ENCODE measurements at regions not wholly inside any gene's neighbourhood (a gene's known extent, or its start where the extent isn't known, plus 50 kb on each side); places are given as distances from the start of the nearest gene placed in this dataset.

DNA sequence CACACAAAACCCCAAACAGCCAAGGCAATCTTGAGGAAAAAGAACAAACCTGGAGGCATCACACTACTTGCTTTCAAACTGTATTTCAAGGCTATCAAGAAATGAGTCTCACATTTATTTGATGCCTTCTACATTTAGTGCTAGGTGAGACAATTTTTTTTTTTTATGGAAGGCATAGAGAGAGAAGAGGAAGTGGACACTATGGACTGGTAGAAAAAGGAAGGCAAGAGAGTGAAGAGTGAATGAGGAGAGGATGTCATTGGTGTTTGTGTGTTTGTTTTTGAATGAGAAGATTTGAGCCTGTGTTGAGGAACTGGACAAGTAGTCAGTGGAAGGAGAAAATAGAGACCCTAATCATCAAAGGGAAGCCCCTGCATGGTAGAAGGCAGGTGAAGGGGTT, 182.0 kb upstream of the JAG1 start:
- Mint-ChIP-seq H3K36me3 (ENCODE audit: low read depth) (no peaks in the 10 kb centered on the region), H3K9me3 (no peaks in the 10 kb centered on the region), H3K27me3 (no peaks in the 10 kb centered on the region), H3K4me1 (ENCODE audit: low read depth) (no peaks in the 10 kb centered on the region), H3K27ac (no peak overlapping the region), H3K4me3 (no peak overlapping the region)
- DNase-seq = no peak

DNA sequence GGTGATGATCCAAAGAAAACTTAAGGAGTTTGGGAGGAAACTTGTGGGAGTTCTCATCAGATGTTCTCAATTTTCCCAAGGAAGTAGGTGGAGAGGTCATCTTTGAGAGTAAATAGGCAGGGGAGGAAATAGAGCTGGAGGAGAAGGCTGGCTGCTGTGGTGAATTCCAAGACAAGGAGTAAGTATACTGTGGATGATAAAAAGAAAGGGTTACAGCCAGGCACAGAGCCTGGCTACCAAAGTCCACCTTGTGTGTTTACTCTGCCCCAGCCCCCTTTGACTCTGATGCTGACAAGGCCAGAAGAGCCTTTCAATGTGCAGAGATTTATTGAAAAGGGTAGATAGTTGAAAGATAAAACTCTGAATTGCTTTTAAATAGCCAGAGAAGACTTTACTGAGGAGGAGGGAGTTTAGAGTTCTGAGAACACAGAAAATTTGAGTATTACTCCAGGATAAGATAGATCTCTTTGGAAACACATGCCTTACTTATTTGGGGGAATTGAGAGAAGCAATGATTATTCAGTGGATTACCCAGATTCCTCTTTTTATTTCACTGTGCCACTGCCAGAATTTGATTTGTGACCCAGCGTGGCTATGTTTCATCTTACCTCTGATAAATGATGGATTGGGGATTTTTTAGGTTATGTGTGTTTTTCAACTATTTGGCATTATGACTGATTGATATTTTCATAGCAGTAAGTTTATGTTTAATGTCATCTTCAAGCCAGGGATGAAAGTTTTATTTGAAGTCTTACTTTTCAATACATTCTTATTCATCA, 182.6 kb upstream of the JAG1 start:
- H3K36me3 Mint-ChIP-seq (ENCODE audit: low read depth) = no peaks in the 10 kb centered on the region
- H3K27ac Mint-ChIP-seq = no peak overlapping the region
- H3K27me3 Mint-ChIP-seq = no peaks in the 10 kb centered on the region

DNA sequence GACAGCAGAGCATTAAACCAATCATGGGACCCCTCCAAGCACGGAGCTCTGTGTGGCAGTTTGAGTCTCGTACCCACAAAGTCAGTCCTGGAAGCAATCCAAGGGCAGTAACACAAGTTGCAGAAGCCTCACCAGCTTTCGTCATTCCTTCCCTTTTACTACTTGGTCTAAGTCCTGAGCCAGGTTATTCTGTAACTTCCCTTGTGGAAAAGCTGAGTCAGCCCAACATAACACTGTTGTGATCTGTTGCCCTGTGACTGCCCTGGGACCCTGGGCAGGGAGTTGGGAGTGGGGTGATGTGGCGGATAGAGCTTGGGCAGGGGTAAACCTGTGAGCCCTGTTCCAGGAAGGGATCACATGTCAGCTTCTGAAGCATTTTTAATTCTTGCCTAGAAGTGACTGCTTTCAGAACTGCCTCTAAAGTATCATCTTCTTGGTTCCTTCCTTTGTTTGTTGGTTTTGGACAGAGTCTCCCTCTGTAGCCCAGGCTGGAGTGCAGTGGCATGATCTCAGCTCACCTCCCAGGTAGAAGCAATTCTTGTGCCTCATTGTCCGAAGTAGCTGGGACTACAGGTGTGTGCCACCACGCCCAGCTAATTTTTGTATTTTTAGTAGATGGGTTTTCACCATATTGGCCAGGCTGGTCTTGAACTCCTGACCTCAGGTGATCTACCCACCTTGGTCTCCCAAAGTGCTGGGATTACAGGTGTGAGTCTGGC, 183.7 kb upstream of the JAG1 start:
- Mint-ChIP-seq H3K4me1 (ENCODE audit: low read depth) (no peaks in the 10 kb centered on the region), H3K27ac (no peak overlapping the region), H3K27me3 (no peaks in the 10 kb centered on the region), H3K4me3 (no peak overlapping the region), H3K36me3 (ENCODE audit: low read depth) (no peaks in the 10 kb centered on the region), H3K9me3 (no peaks in the 10 kb centered on the region)
- no peak for DNase-seq

More for the DNA sequence above, 182.6 kb upstream of the JAG1 start:
- no peak for DNase-seq
- no peaks in the 10 kb centered on the region for H3K4me1 Mint-ChIP-seq (ENCODE audit: low read depth)
- H3K4me3 Mint-ChIP-seq = no peak overlapping the region
- H3K9me3 Mint-ChIP-seq = no peaks in the 10 kb centered on the region

DNA sequence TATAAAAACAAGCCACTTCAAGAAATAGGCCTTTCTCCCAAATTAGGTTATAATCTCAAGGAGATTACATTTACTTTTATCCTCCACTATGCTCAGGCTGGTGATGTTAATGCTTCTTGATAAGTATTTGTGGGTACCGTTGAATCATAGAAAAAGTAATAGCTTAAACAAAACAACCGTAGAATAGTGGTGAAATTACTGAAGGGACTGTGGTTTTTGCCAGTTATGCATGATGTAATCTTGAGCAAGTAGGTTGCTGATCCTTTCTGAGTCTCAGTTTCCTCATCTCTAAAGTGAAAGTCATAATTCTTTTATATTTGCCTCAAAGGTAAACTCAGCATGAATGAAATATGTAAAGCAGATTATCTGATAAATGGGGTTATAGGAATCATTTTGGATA, 187.3 kb upstream of the JAG1 start:
- Mint-ChIP-seq H3K9me3 (no peaks in the 10 kb centered on the region), H3K36me3 (ENCODE audit: low read depth) (no peaks in the 10 kb centered on the region), H3K27ac (no peak overlapping the region), H3K4me1 (ENCODE audit: low read depth) (no peaks in the 10 kb centered on the region), H3K27me3 (no peaks in the 10 kb centered on the region), H3K4me3 (no peak overlapping the region)
- no peak for DNase-seq

DNA sequence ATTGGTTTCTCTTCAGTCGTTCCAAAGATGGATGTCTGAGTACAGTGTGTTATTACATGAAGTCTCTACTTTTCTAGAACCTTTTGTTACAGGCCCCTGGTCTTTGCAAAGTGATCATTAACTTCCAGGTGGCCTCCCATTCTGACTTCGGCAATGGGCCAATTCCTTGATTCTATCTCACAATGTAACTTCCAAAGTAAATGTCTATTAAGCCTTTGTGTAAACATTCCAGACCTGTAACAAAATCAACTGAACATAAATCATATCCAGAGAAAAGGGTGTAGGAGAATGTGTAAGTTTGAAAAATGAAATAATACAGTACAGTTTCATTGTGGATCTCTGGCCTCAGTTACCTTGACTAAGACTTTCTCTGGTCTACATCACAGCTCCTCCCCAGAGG, 187.8 kb upstream of the JAG1 start:
- no peaks in the 10 kb centered on the region for H3K36me3 Mint-ChIP-seq (ENCODE audit: low read depth)
- DNase-seq = no peak
- no peaks in the 10 kb centered on the region for H3K9me3 Mint-ChIP-seq
- H3K27me3 Mint-ChIP-seq = no peaks in the 10 kb centered on the region
- no peak overlapping the region for H3K4me3 Mint-ChIP-seq
- H3K4me1 Mint-ChIP-seq (ENCODE audit: low read depth) = no peaks in the 10 kb centered on the region
- H3K27ac Mint-ChIP-seq = no peak overlapping the region

DNA sequence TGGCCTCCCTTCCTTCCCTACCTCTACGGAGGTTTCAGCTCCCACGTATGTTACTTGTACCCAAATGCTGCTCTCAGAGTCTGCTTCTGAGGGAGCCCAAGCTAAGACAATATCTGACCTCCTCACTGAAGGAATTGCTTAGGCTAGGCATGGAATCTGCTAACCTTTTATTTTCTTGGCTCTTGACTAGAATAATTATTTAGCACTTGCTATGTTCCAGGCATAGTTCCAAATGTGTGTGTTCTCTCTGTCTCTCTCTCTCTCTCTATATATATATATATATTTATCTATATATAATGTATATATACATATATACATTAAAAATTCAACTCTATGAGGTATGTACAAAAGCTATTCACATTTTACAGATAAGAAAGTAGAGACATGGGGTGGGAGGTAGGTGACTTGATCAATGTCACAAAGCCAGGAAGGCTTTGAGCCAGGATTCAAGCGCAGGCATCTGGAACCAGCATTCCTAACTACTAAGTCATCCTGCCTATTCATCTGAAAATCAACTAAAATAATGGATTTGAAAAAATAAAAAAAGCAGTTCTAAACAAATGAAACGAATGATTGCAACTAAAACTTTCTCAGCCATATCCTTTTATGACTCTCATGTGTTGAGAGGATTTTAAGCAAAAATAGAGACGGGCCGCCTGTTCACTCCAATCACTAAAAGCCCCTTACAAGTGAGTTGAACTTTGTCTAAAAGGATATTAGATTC, 189.7 kb upstream of the JAG1 start:
- H3K9me3 Mint-ChIP-seq = no peaks in the 10 kb centered on the region
- no peak for DNase-seq
- no peaks in the 10 kb centered on the region for H3K36me3 Mint-ChIP-seq (ENCODE audit: low read depth)
- no peak overlapping the region for H3K27ac Mint-ChIP-seq
- no peaks in the 10 kb centered on the region for H3K27me3 Mint-ChIP-seq
- H3K4me3 Mint-ChIP-seq = no peak overlapping the region
- no peaks in the 10 kb centered on the region for H3K4me1 Mint-ChIP-seq (ENCODE audit: low read depth)

DNA sequence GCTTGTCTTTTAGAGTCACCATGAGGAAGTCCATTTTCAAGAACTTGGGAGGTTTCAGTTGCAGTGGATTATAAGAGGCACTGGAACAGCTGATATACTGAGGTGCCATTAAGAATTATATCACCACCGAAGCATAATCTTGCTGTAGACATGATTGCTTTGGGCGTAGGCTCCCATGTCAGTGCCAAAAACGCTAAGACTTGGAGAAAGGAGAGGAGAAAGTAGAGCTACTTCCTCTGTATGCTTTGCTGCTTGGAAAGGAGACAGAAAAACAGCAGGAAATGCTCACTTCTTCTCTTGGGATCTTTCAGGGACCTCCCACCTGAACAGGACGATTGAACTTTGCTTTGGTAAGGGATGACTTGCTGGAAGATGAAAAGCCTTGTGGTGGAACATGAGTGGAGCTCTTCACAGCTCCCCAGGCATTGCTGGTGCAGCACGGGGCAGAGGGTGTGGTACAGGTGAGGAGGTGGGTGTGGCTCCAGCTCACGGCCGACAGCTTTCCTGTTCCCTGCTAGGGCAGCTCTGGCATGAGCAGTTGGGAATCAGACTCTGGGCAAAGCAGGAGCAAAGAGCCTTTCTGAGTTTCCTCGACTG, 190.4 kb upstream of the JAG1 start:
- Mint-ChIP-seq H3K4me3 (no peak overlapping the region), H3K27me3 (no peaks in the 10 kb centered on the region), H3K9me3 (no peaks in the 10 kb centered on the region), H3K4me1 (ENCODE audit: low read depth) (no peaks in the 10 kb centered on the region), H3K36me3 (ENCODE audit: low read depth) (no peaks in the 10 kb centered on the region), H3K27ac (no peak overlapping the region)
- no peak for DNase-seq

DNA sequence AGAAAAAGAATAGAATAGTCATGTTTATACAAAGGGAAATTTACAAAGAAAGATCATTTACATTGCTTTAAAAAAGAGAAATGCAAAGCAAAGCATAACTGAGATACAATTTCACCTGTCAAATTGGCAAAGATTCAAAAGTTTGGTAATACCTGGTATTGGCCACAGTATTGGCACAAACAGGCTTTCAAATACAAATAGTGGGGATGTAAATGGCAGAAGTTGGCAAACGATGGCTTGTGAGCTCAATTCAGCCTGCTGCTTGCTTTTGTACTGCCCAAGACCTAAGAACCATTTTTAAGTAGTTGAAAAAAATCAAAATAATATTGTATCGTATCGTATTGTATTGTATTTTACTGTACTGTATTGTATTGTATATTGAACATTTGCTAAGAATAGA, 194.5 kb upstream of the JAG1 start:
- Mint-ChIP-seq H3K27me3 (no peaks in the 10 kb centered on the region), H3K27ac (no peak overlapping the region), H3K4me3 (no peak overlapping the region), H3K9me3 (no peaks in the 10 kb centered on the region), H3K36me3 (ENCODE audit: low read depth) (no peaks in the 10 kb centered on the region), H3K4me1 (ENCODE audit: low read depth) (no peaks in the 10 kb centered on the region)
- DNase-seq = no peak

DNA sequence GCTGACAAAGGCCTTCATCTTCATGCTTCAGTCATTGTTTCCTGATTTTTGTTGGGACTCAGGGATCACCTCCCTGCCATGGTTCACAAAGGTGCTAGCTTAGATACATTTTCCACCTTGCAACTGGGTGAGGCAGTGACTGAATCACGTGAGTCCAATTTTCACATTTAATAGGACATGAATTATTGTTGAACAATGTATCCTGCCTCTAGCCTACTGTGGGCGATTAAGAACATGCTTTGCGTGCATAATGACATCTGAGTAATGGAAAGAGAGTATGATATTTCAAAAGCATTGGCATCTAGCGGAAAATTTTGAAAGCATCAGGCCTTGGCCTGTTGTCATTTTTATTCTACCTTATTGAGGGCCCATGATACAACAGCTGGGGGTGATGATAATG, 199.2 kb upstream of the JAG1 start:
- Mint-ChIP-seq H3K4me1 (ENCODE audit: low read depth) (no peaks in the 10 kb centered on the region), H3K9me3 (no peaks in the 10 kb centered on the region), H3K4me3 (no peak overlapping the region), H3K27ac (no peak overlapping the region), H3K27me3 (no peaks in the 10 kb centered on the region), H3K36me3 (ENCODE audit: low read depth) (no peaks in the 10 kb centered on the region)
- DNase-seq = no peak

DNA sequence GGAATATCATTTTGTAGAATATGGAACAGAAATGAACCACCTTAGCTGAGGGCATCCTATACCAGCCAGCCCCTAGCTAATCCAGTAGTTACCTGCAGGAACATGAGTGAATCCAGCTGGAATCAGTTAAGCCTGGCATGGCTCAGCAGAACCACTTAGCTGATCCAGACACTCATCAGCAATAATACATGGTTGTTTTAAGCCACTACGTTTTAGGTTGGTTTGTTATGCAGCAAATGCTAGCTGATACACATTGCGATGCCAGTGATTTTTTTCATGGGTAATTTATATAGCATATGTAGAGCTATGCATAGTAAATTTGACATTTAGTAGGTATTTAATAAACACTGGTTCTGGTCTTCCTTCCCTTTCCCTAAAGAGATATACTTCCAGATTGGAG, 201.9 kb upstream of the JAG1 start:
- H3K4me3 Mint-ChIP-seq = no peak overlapping the region
- DNase-seq = no peak
- no peaks in the 10 kb centered on the region for H3K4me1 Mint-ChIP-seq (ENCODE audit: low read depth)
- no peak overlapping the region for H3K27ac Mint-ChIP-seq
- no peaks in the 10 kb centered on the region for H3K36me3 Mint-ChIP-seq (ENCODE audit: low read depth)
- H3K9me3 Mint-ChIP-seq = no peaks in the 10 kb centered on the region
- H3K27me3 Mint-ChIP-seq = no peaks in the 10 kb centered on the region

DNA sequence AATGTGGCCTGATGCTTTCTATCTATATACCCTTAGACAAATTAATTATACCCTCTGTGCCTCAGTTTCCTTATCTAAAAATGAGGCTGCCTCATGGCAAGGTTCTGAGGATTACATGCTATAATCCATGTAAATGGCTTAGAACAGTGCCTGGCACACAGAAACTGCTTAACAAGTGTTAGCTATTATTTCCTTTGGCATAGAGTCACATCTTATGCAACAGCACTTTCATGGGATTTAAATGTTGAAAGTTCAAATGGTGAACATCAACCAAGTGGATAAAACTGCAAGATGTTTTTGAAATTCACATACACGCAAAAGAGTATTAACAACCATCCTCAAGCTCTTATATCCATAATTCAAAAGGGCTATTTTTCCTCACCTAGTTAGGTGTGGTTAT, 202.8 kb upstream of the JAG1 start:
- Mint-ChIP-seq H3K27ac (no peak overlapping the region), H3K4me1 (ENCODE audit: low read depth) (no peaks in the 10 kb centered on the region), H3K27me3 (no peaks in the 10 kb centered on the region), H3K36me3 (ENCODE audit: low read depth) (no peaks in the 10 kb centered on the region), H3K4me3 (no peak overlapping the region), H3K9me3 (no peaks in the 10 kb centered on the region)
- DNase-seq = no peak

DNA sequence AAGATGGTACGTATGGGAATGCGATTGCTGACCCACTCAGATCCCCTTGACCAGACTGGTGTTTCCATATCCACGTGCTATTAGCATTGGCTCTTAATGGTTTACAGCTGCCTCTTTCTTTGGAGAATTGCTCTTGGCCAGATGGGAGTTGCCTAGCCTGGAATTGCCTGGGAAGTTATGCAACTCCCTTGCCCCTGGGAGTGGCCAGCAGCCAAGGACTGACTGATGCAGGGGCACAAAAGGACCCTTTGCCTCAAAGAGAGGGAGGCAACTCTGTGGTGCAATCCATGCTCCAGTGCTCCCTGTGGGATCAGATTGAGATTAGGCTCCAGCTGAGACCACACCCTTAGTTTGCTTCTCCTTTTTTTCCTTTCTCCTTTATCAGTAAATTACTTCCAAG, 203.5 kb upstream of the JAG1 start:
- no peaks in the 10 kb centered on the region for H3K9me3 Mint-ChIP-seq
- H3K4me1 Mint-ChIP-seq (ENCODE audit: low read depth) = no peaks in the 10 kb centered on the region
- no peaks in the 10 kb centered on the region for H3K27me3 Mint-ChIP-seq
- DNase-seq = no peak
- no peaks in the 10 kb centered on the region for H3K36me3 Mint-ChIP-seq (ENCODE audit: low read depth)
- no peak overlapping the region for H3K4me3 Mint-ChIP-seq
- no peak overlapping the region for H3K27ac Mint-ChIP-seq

DNA sequence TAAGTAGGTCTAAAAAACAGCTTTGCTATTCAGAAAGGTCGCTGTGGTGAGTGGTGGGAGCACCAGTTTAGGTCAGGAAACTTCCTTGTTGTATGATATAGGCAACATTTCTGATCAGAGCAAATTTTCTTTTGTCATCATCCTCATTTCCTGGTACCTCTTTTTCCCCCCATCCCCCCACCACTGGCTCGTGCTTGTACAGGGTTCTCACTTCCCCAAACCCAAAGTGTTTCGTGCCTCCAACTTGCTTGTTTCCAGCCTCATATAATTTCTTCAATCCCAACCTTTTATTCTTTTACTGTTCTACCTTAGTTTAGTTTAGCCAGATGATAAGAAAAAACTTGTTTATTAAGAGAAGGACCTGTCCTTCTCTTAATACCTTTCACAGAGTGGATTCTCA, 209.4 kb upstream of the JAG1 start:
- no peaks in the 10 kb centered on the region for H3K9me3 Mint-ChIP-seq
- no peak overlapping the region for H3K27ac Mint-ChIP-seq
- no peaks in the 10 kb centered on the region for H3K36me3 Mint-ChIP-seq (ENCODE audit: low read depth)
- no peak overlapping the region for H3K4me3 Mint-ChIP-seq
- DNase-seq = no peak
- H3K27me3 Mint-ChIP-seq = no peaks in the 10 kb centered on the region
- no peaks in the 10 kb centered on the region for H3K4me1 Mint-ChIP-seq (ENCODE audit: low read depth)

DNA sequence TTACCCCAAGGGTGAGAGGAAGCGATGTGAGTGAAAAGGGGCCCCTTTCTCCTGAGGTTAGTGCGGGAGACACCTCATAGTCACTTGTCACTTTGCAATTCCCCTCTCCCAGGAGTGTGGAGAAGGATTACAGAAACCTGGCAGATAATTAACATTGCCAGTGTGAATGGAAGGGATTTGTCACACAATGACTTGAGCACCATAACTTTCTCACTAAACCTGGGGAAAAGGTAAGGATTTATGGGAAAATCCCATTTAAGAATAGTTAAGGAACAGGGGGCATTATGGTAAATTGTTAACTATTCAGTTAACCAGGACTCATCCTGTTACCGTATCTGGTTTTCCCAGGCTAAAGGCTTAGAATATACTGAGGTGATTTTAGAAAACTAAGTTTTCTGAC, 219.5 kb upstream of the JAG1 start:
- Mint-ChIP-seq H3K36me3 (ENCODE audit: low read depth) (no peaks in the 10 kb centered on the region), H3K4me3 (no peak overlapping the region), H3K9me3 (peaks cover 5% of the 10 kb centered on the region), H3K27ac (no peak overlapping the region), H3K27me3 (no peaks in the 10 kb centered on the region), H3K4me1 (ENCODE audit: low read depth) (no peaks in the 10 kb centered on the region)
- DNase-seq = no peak

DNA sequence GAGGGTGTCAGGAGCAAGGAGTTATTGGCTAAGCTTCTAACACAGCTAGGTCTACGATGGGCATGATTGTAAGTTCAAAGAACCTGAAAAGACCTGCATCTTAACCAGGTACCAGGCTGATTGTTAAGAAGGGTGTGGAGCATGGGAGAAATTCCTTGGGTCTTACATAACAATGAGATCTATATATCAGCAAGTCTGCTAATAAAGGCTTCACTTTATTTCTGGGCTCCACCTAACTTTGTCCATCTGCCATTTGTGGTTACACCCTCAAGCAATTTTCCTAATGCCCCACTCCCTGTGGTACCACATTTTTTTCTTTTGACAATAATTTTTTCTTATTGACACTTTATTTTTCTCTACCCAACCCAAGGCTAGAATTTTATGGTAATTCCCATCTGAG, 223.5 kb upstream of the JAG1 start:
- no peaks in the 10 kb centered on the region for H3K4me1 Mint-ChIP-seq (ENCODE audit: low read depth)
- H3K27me3 Mint-ChIP-seq = no peaks in the 10 kb centered on the region
- H3K4me3 Mint-ChIP-seq = no peak overlapping the region
- H3K36me3 Mint-ChIP-seq (ENCODE audit: low read depth) = no peaks in the 10 kb centered on the region
- no peak overlapping the region for H3K27ac Mint-ChIP-seq
- DNase-seq = no peak
- H3K9me3 Mint-ChIP-seq = no peaks in the 10 kb centered on the region
